Pancreas (tissue), 10 donors: ENCODE measurements at regions not wholly inside any gene's neighbourhood (a gene's known extent, or its start where the extent isn't known, plus 50 kb on each side); places are given as distances from the start of the nearest gene placed in this dataset.
A peak's percentile ranks its signal among the peaks of the same experiment; 100 is the strongest.

Experiments
- ATAC-seq, 4 donors: fragments of 200-7000 bp; cut with Tn5 transposase; one replicate each; pipeline versions ENCODE4 v1.8.0 to v1.9.1; 2020; ENCODE audit warnings: mild to moderate bottlenecking in 4 of 4, moderate library complexity in 4 of 4
- DNase-seq, 6 donors: peaks; one replicate each; pipeline ENCODE4 v3.0.0-alpha.2; 2020
- FAIRE-seq: peaks from 2 replicates; lab custom pipeline; 2012; peaks lifted over from hg19 to GRCh38; lab: Jason Lieb, UNC
- H3K27ac ChIP-seq, 4 donors: fragments of 200-600 bp; sonication (generic); 1 replicate in 3 of 4; 2 replicates in 1 of 4; pipeline versions ENCODE4 v1.5.0 to v1.8.0; 2020
- H3K27me3 ChIP-seq, 4 donors: fragments of 200-600 bp; one replicate each; pipeline ENCODE4 v1.8.0; 2021
- H3K36me3 ChIP-seq, 3 donors: fragments of 200-600 bp; sonication (generic) in 1 of 3; one replicate each; pipeline versions ENCODE4 v1.5.0 to v1.8.0; 2020 to 2021
- H3K4me1 ChIP-seq, 3 donors: fragments of 200-600 bp; one replicate each; pipeline ENCODE4 v1.8.0; 2021
- H3K4me3 ChIP-seq, 4 donors: fragments of 200-600 bp; sonication (generic) in 2 of 4; one replicate each; pipeline versions ENCODE4 v1.5.0 to v1.8.0; 2020 to 2021
- H3K9me3 ChIP-seq, 4 donors: fragments of 200-600 bp; one replicate each; pipeline ENCODE4 v1.8.0; 2021
- CTCF ChIP-seq, 4 donors: fragments of 200-600 bp; sonication (generic) in 3 of 4; IDR thresholded peaks; one replicate each; pipeline versions ENCODE4 v1.5.0 to v1.8.0; 2021; ENCODE audit warnings: antibody characterized with exemption in 4 of 4
- WGBS, 2 donors: extraction: QIAGEN DNeasy Blood & Tissue Kit; methylation state at CpG; one replicate each; pipeline ENCODE4 v1.1.7; 2013; 5-methylcytosine and 5-hydroxymethylcytosine counted together
- intact Hi-C, 3 donors: fragments of 100-400 bp; cut with DNase I; formaldehyde crosslinking; loops; one replicate each; pipeline versions ENCODE4 v1.11.1 to v1.14.2; 2022
- donor health status: healthy with polysubstance abuse.
- donor health status: DM: no; HTN: no; CAD: no; lungs with moderate emphysema.
- donor health status: DM: no; HTN: no; CAD: no.
- donor health status: control.
- donor health status: control.
- donor health status: Bipolar disorder and iron deficiency.
- donor health status: DM: yes; HTN: yes; CAD: no.
- donor health status: DM: no; HTN: no; CAD: no.
- donor health status: DM: no; HTN: no; CAD: no.
- donor health status: DM: yes; HTN: yes; CAD: no.

GRCh38 chr4:125400756-125401155 lies 86.0 kb downstream of the FAT4 start:
- Histone ChIP-seq H3K27me3 (no peaks in the 10 kb centered on the region), H3K4me1 (no peaks in the 10 kb centered on the region), H3K9me3 (no peaks in the 10 kb centered on the region), H3K36me3 (no peaks in the 10 kb centered on the region), H3K27ac (no peak overlapping the region), H3K4me3 (no peak overlapping the region)
- TF ChIP-seq CTCF (IDR thresholded peaks at IDR 0.05), result no peak
- ATAC-seq (no peak), FAIRE-seq (no peak), DNase-seq (no peak)
- 17 to 22% methylated on average over 3 of the region's 3 CpGs for WGBS, 2 donors
- intact Hi-C loops, result no loop called here

- H3K4me1 ChIP-seq, result no peaks in the 10 kb centered on the region
- no peak for ATAC-seq
- H3K27ac ChIP-seq, result no peak overlapping the region
- DNase-seq, result no peak
- H3K4me3 ChIP-seq, result no peak overlapping the region
- WGBS, 2 donors, result 55 to 62% methylated on average over 2 of the region's 2 CpGs
- intact Hi-C loops, result no loop called here
- no peaks in the 10 kb centered on the region for H3K36me3 ChIP-seq
- peak; percentile 39 for FAIRE-seq
- H3K27me3 ChIP-seq, result no peaks in the 10 kb centered on the region
- TF ChIP-seq CTCF (IDR thresholded peaks at IDR 0.05), result no peak
- H3K9me3 ChIP-seq, result no peaks in the 10 kb centered on the region
Measured at GRCh38 chr4:125401784-125402183, 87.0 kb downstream of the FAT4 start.

GRCh38 chr4:125420526-125420925 lies 105.8 kb downstream of the FAT4 start:
- TF ChIP-seq CTCF (IDR thresholded peaks at IDR 0.05), result no peak
- no peak for FAIRE-seq
- DNase-seq, result no peak
- no peak for ATAC-seq
- Histone ChIP-seq H3K27me3 (no peaks in the 10 kb centered on the region), H3K4me1 (no peaks in the 10 kb centered on the region), H3K4me3 (no peak overlapping the region), H3K27ac (no peak overlapping the region), H3K9me3 (no peaks in the 10 kb centered on the region), H3K36me3 (no peaks in the 10 kb centered on the region)
- WGBS, 2 donors, result 6 to 10% methylated on average over 2 of the region's 2 CpGs
- intact Hi-C loops, result no loop called here

- no peak for FAIRE-seq
- Histone ChIP-seq H3K9me3 (no peaks in the 10 kb centered on the region), H3K4me3 (no peak overlapping the region), H3K27me3 (no peaks in the 10 kb centered on the region), H3K4me1 (no peaks in the 10 kb centered on the region), H3K27ac (no peak overlapping the region), H3K36me3 (no peaks in the 10 kb centered on the region)
- ATAC-seq, result no peak
- no peak for DNase-seq
- intact Hi-C loops, result no loop called here
- TF ChIP-seq CTCF (IDR thresholded peaks at IDR 0.05), result no peak
- 58 to 64% methylated on average over 1 of the region's 1 CpG for WGBS, 2 donors
Measured at GRCh38 chr4:125421547-125421946, 106.8 kb downstream of the FAT4 start.

GRCh38 chr4:125423124-125423523 lies 108.4 kb downstream of the FAT4 start:
- Histone ChIP-seq H3K27ac (no peak overlapping the region), H3K9me3 (no peaks in the 10 kb centered on the region), H3K4me3 (no peak overlapping the region), H3K27me3 (no peaks in the 10 kb centered on the region), H3K36me3 (no peaks in the 10 kb centered on the region), H3K4me1 (no peaks in the 10 kb centered on the region)
- 84 to 86% methylated on average over 2 of the region's 2 CpGs for WGBS, 2 donors
- ATAC-seq (no peak), DNase-seq (no peak), FAIRE-seq (no peak)
- no peak for TF ChIP-seq CTCF (IDR thresholded peaks at IDR 0.05)
- intact Hi-C loops, result no loop called here
